ENCODE measurements at regions not wholly inside any gene's neighbourhood (a gene's known extent, or its start where the extent isn't known, plus 50 kb on each side); places are given as distances from the start of the nearest gene placed in this dataset.

DNA sequence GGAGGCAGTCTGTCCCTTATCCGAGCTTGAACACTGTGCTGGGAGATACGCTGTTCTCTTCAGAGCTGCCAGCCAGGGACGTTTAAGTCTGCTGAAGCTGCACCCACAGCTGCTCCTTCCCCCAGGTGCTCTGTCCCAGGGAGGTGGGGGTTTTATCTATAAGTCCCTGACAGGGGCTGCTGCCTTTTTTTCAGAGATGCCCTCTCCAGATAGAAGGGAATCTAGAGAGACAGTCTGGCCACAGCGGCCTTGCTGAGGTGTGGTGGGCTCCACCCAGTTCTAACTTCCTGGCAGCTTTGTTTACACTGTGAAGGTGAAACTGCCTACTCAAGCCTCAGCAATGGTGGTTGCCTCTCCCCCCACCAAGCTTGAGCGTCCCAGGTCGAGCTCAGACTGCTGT, 319.9 kb upstream of the GRM7 start:
- no peak for DNase-seq

DNA sequence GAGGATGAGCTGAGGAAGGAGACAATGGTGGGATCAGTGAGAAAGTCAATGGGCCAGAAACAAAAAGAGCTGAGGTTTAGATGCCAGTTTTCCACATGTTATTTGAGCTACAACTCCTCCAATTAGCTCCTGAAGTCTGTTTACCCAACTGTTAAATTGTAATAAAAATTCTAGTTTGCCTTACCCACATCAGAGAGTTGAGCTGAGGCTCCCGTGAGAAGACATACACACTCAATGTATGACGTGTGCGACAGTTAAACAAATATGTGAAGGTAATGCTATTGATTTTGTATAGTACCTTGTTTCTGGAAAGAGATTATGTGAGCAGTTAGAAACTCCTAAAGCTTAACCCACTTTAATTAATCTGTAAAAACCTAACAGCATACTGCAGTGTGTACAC, 318.1 kb upstream of the GRM7 start:
- no peak for DNase-seq

DNA sequence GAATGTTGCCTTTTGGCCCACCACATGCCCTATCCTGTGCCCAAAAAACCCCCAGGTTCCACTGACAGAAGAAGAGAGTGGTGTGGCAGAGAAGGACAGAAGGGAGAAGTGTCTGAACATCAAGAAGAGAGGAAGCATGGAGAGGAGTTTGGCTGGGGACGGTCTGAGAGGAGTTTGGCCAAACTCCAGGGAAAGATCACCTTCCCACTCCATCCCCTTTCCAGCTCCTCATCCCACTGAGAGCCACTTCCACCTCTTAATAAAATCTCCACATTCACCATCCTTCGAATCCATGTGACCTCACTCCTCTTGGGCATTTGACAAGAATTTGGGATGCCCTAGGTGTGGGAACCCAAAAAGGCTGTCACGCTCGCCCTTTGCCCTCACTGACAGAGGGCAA, 311.6 kb upstream of the GRM7 start:
- DNase-seq: no peak

DNA sequence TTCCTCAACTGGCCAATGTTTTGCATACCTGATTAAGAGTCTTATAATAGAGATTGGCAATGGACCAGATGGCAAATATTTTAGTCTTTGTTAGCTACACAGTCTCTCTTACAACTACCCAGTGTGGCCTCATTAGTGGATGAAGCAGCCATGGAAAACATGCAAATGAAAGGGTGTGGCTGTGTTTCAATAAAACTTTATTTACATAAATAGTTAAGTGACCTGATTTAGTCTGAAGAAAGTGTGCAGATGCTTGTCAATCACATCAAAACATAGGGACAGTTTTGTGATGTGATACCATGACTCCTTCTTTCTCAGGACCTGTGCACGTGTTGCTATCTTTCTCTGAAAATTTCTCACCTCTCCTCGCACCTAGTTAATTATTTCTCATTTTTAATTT, 309.8 kb upstream of the GRM7 start:
- DNase-seq: no peak

DNA sequence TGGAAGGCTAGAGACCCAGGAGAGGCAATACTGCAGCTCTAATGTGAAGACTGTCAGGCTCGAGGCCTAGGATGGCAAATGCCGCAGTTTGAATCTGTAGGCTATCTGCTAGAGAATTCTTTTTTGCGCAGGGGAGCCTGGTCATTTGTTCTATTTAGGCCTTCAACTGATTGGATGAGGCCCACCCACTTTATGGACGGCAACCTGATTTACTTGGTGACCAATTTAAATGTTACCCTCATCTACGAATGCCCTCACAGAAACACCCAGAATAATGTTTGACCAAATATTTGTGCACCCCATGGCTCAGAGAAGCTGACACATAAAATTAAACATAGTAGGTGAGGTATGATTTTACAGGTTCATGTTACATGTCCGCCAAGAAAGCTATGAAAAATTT, 300.7 kb upstream of the GRM7 start:
- no peak for DNase-seq

DNA sequence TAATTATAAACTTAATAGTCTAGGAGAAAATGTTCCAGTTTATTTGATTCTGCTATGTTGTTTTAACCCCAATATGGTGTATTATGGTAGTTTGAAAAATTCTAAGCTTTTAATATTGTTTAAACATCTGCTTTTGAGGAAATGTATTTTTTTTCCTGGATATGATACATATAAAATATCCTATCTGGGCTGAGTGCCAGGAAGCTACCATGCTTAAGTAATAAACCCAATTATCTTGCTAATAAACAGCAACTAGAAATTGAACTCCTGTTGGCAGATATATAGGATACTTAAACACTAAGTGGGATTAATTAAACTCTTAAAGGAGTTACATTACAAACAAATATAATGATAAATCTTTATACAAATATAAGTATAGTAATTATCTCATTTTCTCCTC, 293.7 kb upstream of the GRM7 start:
- DNase-seq: no peak

DNA sequence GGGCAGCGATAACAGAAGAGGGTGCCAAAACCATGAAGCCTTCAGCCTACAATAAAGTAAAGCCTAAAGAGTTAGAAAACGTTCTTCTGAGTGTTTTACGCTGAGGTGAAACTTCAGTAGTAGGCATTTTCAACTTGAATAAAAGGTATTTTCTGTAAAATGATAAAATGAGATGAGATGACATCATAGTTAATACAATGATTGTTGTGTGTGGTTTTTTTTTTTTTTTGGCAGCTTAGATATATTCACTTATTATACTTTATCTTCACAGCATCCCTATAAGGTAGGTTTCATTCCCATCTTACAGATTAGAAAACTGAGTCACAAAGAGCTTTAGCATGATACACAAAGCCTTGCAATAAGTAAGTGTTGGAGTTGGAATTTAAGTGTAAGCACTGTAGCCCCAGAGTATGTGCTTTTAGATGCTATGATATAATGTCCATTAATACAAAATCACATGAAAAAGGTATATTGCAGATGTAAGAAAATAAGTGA, 291.9 kb upstream of the GRM7 start:
- no peak for DNase-seq

DNA sequence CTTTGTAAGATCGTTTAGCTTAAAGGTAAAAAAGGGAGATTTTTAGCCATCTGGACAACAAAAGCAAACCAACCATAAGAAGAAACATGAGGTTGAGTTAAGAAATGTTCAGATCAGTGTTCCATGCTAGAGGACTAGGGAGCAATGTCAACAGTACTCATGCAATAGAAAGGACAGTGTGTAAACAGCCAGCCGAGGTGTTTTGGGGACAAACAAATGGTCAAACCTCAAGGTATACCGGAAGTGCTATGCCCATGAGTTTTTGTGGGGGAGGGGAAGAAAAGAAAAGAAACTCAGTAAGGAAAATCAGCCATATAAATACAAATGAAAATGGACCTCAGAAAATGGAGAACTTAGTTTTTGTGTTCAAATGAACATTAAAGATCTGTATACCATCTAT, 289.5 kb upstream of the GRM7 start:
- no peak for DNase-seq

DNA sequence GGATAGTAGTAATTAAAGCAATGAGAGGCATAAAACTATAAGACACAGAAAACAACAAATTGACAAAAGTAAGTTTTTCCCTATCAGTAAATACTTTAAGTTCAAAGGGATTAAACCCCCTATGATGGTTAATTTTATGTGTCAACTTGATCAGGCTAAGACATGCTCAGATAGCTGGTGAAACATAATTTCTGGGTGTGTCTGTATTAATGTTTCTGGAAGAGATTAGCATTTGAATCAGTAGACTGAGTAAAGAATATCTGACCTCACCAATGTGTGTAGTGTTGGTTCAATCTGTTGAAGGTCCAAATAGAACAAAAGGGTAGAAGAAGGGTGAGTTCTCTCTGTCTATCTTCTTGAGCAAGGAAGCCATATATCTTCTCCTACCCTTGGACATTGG, 283.3 kb upstream of the GRM7 start:
- no peak for DNase-seq

DNA sequence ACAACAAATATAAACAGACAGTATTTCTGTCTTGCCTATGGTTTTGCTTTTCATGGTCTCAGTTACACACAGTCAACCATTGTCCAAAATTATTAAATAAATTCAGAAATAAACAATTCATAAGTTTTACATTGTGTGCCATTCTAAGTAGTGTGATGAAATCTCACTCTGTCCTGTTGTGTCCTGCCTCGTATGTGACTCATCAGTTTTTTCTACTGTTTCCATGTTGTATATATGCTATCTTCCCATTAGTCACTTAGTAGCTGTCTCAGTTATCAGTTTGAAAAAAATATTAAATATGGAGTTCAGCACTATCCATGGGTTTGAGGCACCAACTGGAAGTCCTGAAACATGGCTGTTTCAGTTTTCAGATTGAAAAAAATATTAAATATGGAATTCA, 282.4 kb upstream of the GRM7 start:
- no peak for DNase-seq

DNA sequence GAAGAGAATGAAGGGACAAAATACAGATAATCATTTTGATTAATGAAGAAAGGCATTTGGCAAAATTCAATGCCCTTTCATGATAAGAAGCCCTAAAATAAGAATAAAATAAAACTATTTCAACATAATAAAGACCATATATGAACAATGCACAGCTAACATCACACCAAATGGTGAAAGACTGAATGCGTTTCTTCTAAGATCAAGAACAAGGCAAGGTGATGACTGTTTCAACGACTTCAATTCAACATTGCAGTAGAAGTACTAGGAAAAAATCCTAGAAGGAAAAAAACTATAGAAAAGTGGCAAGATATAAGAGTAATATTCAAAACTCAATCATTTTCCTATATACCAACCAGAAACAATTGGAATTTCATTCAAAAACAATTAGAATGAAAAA, 280.1 kb upstream of the GRM7 start:
- DNase-seq: no peak

DNA sequence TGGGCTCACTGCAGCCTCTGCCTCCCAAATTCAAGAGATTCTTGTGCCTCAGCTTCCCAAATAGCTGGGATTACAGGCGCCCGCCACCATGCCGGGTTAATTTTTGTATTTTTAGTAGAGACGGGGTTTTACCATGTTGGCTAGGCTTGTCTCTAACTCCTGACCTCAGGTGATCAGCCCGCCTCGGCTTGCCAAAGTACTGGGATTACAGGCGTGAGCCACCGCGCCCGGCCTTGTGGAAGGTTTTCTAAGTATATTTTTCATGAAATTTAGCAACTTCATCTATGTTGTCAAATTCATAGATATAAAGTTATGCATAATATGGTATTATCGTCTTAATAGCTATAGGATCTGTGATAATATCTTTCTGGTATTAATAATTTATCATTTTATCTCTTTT, 275.6 kb upstream of the GRM7 start:
- no peak for DNase-seq

DNA sequence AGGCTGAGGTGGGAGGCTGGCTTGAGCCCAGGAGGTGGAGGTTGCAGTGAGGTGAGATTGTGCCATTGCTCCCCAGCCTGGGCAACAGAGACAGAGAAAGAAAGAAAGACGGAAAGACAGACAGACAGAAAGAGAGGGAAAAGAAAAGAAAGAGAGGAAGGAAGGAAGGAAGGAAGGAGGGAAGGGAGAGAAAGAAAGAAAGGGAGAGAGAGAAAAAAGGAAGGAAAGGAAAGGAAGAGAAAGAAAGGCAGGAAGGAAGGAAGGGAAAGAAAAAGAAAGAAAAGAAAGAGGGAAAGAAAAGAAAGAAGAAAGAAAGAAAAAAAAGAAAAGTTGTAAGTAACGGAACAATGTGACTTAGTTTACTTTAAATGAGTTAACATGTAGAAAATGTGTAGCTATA, 260.7 kb upstream of the GRM7 start:
- no peak for DNase-seq

DNA sequence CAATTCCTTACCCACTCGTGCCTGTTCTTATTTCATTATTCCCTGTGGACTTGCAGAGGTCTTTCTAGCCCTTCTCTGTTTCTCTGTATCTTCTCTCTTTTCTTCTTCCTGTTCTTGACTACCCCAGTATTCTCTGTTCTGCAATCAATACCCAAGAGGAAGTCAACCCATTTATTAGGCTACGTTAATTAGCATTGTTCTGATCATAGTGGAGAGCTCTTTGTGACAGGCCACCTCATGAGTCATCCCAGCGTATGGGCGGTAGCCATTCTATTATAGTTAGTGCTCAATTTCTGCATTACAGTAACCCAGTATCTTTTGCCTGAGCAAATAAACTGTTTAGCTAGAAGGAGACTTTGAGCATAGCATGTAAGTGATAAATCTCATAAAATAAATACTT, 259.5 kb upstream of the GRM7 start:
- DNase-seq: no peak

DNA sequence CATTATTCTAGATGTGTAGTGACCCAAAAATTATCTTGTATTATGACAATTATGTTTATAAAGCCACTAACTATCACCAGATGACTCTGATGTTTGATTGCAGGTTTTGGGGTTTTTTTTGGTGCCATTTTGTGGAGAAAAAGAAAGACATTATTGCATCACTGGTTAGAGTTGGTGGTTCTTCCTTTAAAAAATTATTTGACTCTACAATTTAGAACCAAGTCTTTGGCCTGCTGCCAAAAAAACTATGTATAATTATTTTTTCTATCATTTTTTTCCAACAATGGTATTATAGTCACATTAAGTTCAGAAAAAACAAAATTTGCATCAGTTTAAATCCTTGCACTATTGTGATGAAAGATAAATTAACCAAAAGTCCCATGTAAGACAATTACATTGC, 258.6 kb upstream of the GRM7 start:
- DNase-seq: no peak

DNA sequence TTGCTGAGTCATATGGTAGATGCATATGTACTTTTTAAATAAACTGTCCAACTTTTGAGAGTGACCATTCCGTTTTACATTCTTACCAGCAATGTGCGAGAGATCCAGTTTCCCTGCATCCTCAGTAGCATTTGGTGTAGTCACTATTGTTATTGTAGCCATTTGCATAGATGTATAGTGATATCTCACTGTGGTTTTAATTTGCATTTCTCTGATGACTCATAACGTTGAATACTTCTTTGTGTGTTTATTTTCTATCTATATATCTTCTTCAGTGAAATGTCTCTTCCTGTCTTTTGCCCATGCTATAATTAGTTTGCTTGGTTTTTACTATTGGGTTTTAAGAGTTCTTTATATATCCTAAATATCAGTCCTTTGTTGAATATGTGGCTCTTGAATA, 255.7 kb upstream of the GRM7 start:
- DNase-seq: no peak

DNA sequence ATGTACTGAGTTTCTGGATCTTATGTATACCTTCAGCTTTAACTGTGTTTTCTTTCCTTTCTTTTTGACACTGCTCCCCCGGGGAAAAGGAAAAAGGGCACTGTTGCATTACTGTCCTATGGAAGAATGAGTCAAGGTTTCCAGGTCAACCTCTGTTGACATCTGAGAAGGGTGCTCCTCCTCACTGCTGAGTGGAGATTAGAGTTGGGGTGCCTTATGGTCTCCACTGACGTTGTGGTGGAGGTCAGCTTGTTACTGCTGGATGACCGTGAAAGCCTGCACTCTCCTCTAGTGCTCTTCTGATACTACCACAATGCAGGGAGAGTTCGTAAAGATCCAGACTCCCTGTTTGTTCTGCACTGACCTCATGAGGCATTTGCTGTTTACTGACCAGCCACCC, 252.1 kb upstream of the GRM7 start:
- no peak for DNase-seq

DNA sequence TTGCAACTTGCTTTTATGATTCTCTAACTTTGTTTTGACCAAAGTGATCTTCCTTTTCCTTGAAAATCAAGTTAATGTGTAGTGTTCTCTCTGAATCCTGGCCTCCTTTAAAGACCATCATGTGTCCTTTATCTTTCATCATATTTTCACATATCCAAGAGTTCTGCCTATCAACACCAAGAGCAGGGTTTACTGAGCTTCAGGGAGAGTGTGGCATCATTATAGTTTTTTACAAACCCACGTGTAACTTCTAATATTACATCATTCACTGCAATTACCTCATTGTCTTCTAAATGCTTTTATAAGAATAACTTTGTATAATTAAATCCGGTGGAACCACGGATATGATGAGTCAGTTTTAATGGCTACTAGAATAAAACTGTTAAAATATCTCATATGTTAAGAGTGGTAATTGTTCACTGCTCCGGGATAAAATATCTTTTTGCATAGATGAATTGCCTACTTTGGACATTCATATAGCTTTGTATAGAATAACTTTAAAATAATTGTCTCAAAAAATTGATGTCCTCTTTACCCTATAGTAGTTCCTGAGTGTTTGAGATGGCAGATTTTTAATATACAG, 248.8 kb upstream of the GRM7 start:
- no peak for DNase-seq

DNA sequence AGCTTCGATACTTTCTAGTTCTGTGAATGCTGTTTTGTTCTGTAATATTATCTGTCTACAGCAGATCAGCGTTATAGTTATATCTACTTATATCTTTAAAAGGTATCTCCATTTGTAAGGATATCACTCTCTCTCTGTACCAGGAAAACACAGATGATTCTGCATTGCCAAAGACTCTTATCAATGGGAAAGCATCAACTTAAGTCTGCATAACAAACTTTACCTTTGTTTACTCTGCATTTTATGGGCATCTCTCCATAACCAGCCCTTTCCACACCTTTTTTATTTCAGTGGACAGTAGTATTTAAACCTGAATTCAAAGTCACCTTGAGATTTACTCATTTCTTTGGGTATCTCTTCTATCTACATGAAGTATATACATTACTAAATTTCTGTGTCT, 238.7 kb upstream of the GRM7 start:
- DNase-seq: no peak

DNA sequence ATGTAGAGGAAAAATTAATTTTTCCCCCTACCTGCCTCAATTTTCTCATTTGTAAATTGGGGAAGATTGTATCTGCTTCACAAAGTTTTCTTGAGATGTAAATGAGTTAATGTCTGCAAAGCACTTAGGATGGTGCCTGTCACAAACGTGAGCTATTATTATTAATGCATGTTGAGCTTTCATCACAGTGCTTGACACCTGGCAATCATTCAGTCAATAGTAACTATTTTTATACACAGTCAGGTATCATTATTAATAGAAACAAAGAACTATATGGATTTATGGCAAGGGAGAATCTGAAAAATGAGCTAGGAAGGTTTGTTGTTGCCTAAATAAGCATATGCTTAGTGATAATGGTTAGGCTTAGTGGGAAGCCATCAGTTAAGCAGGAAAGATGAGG, 238.2 kb upstream of the GRM7 start:
- no peak for DNase-seq

DNA sequence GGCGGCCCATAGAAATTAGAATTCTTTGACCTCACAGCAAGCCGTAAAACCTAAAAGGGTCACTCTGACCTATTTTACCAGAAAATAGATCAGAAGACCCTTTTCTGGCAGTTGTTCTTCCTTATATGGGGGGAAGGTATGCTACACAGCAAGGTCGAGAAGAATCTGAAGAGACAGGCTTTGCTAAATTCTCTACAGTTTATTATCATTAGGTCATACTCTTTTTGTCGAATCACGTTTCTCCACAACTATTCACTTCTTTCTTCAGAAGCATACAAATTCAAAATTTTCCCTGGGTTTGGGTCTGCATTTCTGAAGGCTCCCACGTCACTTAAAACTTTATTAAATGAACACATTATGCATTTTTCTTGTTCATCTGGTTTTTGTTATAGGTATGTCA, 229.5 kb upstream of the GRM7 start:
- DNase-seq: no peak

DNA sequence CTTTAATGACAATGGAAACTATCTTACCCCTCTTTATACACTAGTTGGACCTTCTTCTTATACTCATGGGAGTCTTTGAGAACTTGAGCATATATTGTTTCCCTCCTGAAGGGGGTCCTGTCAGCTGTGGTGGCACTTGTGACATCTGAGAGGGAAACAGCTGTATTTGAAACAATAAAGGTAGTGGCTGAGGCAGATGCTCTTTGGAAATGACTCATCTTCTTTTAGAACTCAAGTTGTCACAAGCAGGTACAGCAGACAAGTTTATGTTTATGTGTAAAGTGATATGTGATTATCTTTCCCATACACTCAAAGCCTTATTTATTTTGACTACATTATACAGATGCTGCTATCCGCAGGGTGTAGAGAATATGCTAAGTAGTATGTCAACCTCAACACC, 220.0 kb upstream of the GRM7 start:
- DNase-seq: no peak

DNA sequence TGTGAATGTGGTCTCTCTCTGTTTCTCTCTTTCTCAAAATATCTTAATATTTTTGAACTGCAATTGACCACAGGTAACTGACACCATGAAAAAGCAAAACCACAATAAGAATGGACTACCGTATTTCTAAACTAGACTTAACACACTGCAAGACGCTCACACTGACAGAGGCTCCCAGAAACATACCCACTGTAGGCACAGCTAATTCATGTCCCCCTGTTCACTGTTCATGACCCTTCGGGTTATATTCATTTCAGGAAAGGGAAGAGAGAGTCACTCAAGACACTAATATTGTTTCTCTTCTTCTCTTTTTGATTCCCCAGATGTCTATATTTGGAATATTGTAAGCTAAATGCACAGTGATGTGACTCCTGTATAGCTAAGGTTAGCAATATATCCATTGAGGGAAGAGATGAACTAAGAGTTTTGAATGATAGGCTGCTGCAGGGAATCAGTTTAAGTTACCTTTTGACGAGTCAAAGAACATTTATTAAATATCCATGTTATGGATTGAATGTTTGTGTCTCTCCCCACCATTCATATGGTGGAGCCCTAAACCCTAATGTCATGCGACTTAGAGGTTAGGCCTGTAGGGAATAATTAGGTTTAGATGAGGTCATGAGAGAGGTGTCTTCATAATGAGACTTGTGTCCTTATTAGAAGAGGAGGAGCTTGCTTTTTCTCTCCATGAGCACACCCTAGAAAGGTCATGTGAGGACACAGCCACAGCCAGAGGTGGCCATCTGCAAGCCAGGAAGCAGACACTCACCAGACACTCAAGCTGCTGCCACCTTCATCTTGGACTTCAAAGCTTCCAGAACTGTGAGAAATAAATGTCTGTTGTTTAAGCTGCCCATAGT, 216.6 kb upstream of the GRM7 start:
- DNase-seq: no peak

DNA sequence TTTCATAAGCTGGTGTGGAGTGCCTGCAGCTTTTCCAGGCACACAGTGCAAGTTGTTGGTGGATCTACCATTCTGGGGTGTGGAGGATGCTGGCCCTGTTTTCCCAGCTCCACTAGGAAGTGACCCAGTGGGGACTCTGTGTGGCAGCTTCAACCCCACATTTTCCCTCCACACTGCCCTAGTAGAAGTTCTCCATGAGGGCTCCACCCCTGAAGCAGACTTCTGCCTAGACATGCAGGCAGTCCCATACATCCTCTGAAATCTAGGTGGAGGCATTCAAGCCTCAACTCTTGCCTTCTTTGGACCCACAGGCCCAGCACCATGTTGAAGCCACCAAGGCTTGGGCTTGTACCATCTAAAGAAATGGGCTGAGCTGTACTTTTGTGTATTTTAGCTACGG, 206.2 kb upstream of the GRM7 start:
- no peak for DNase-seq

DNA sequence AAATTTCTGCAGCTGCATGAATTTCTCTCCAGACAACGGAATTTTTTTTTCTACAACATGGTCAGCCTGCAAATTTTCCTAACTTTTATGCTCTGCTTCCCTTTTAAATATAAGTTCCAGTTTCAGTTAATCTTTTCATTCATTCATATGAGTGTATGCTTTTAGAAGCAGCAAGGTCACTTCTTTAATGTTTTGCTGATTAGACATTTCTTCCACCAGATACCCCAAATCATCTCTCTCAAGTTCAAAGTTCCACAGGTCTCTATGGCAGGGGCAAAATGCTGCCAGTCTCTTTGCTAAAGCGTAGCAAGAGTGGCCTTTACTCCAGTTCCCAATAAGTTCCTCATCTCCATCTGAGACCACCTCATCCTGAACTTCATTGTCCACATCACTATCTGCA, 205.6 kb upstream of the GRM7 start:
- no peak for DNase-seq

Data from activated CD4-positive, alpha-beta T cell treated with anti-CD3 and anti-CD28 coated beads for 48 hours (primary cell).